Umbilical cord (tissue), 1 donor: ENCODE measurements at regions not wholly inside any gene's neighbourhood (a gene's known extent, or its start where the extent isn't known, plus 50 kb on each side); places are given as distances from the start of the nearest gene placed in this dataset.
A peak's percentile ranks its signal among the peaks of the same experiment; 100 is the strongest.

Experiments used
- DNase-seq: peaks from one replicate; pipeline ENCODE4 v3.0.0-alpha.2; 2015; ENCODE audit warnings: low spot score

DNA sequence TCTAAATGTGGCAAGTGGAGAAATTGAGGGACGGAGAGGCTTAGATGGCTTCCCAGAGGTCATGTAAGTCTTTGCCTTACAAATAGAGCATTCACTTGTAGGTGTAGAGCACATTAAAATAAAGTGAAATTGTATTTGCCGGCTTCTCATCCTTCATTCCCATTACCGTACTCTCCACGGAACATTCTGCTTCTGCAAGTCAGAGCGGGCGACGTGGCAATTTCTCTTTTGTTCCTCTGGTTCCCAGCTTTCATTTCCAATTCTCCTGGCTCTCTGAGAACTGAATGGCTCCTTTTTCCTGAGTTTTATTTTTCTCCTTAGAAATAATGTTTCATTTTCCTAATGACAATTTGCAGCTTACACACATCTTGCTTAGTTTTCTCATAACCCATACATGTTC, 51.3 kb upstream of the PFKP start:
- no peak for DNase-seq

GRCh38 chr10:3014968-3015367, 52.4 kb upstream of the PFKP start:
- no peak for DNase-seq

DNA sequence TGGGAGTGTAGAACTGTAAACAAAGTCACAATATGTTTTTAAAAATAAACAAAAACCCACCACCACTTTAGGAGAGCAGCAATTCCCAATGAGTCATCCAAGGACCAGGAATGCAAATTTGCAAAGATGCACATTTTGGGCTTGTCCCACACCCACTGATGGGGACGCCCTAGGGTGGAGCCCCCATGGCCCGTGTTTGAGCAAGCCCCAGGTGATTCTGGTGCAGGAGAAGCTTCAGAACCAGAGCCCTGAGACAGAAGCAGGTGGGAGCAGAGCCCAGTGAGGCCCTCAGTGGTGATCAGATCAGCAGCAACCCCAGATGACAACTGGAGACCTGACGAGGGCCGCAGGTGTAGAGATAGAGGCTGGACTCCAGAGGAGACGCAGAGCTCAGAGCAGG, 55.1 kb upstream of the PFKP start:
- no peak for DNase-seq

DNA sequence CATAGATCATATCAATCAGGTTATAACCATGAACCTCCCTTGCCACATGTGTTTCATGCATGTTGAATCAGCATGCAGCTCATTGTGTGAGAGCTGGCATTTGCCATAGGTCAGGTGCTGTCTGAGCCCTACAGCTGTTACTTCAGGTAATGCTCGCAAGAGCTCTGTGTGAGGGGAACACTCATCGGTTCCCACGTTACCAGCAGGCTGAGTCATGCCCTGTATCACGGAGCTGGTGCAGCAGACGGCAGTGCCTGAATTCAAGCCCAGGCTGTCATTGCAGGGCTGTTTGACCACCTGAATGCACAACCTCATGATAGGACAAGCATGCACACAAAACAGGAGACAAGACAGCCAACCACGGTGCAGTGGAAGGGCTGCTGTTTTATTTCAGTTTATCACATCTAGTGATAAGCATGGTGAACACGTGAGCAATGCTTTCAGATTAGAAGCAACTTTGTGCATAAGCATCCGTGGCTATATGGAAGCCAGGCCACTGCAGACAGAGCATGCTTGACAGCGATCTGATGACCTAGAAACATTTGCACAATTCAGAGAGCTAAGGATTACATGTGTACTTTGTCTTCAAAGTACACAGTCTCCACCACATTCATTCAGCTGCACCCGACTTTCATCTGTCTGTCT, 56.4 kb upstream of the PFKP start:
- DNase-seq = peak; percentile 78

DNA sequence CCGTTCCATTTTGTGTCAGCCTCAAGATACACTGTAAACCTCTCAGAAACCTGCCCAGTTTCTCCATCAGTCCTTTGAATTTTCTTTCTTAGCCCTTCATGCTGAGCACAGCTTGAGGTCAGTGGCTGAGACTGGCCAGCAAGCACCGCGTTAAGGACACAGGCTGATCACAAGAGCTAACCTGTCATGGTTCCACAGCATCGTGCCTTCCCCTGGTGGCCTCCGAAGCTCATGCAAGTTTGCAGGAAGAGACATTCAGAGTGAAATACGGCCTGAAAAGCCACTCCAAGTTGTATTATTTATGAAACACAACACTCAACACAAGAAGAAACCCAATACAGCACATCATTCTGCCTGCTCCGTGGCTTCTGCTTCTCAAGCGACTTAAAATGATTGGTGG, 57.0 kb upstream of the PFKP start:
- no peak for DNase-seq

DNA sequence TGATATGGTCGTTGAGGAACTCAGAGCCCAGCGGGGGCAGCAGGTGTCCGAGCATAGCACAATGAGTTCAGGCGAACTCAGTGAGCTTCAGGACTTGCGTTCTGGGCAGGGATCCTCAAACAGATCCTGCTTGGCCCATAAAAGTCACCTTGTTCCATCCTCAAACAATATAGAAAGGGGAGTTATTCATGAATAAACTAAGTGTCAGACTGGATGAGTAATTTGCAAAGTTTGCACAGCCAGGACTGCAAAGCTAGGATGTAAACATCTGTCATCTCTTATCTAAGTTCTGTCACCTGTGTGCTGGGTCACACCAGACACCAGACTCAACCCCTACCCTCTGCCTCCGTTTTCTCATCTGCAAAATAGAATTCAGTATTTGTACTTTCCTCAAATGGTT, 58.0 kb upstream of the PFKP start:
- DNase-seq = no peak

GRCh38 chr10:3008518-3009195, 58.7 kb upstream of the PFKP start:
- peak; percentile 21 for DNase-seq

- DNase-seq = no peak
These were observed 60.7 kb upstream of the PFKP start for GRCh38 chr10:3006607-3007006.

DNA sequence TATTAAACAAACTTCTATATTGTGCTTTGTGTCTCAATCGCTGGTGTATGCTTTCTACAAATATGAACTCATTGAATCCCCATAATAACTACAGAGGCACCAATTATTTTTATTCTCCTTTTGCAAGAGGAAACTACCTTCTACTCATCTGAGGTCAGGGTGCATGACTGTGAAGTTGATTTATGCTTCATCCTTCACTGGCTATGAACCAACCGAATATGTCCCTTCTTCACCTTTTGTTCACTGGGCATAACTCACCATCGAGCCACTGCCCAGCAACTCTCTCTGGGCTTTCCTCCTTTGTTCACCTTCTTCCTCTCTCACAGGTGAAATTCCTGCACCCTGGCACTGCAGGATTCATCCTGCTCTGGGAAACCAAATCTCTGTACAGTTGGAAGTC, 61.3 kb upstream of the PFKP start:
- no peak for DNase-seq

- DNase-seq = no peak
These were observed 65.0 kb upstream of the PFKP start for GRCh38 chr10:3002304-3002703.

DNA sequence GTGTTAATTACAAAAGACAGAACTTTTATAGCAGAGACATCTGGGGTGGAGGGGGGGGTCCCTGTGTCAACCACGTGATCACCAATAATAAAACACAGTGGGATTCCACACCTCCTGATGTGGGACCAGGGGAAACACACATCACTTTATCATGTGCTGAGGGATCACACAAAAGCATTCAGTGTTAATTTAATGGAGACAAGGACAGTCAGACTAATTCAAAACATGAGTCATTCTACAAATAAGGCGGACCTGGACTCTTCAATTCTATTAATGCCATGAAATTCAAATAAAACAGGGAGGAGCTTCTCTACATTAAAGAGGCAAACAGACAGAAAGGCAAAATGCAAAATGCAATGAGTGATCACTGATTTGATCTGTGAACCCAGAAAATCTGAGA, 67.3 kb upstream of the PFKP start:
- no peak for DNase-seq

GRCh38 chr10:2994221-2994961, 73.0 kb upstream of the PFKP start:
- no peak for DNase-seq

DNA sequence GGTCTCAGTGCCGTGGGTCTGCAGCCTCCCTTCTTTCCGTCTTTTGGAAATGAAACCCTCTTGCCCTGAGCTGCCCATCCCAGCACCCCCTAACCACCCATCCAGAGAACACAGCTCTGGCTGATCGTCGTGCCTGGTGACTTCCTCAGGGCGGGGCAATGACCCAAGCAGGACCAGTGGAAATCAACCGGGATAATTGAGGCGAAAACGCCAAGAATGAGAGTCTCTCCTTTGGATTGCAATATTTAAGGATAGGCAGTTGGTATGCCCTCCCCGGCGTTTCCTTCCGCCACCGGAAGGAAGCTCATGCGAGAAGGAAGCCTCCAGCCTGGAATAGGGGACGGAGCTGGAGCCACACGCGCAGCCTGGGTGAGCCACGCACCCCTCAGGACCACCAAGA, 73.7 kb upstream of the PFKP start:
- DNase-seq = no peak

DNA sequence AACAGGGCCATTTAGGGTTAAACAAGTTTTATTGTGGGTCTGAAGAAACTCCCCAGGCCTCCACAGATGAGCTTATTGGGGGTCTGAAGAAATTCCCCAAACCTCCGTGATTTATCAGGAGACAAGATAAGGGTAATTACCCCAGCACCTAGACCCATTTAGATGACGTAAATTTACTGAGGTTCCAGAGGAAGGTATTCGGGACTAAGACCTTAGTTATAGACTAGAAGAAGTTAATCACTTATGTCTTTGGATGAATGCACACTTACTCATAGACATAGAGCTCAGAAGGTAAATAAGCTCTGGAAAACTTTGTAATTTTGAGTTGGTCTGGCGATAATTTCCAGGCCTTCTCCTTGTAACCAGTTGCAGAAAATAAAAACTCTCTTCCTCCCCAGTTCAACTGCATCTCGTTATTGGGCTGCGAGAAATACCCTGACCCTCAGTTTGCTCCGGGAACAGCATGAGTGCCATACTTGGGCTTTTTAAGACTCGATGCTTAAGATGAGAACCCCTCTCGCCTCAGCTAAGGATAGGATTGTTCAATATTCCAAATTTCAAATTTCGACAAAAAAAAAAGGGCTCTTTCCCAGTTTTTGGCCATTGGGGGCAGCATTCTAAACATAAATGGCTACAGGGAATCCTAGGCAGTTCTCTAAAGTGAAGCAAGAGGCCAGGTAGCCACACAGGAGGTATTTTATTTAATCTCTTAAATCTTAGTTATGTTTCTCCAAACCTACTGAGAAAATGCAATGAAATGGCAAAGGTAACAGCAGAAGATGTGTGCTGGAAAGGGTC, 74.7 kb upstream of the PFKP start:
- DNase-seq = no peak

GRCh38 chr10:2990764-2991163, 76.6 kb upstream of the PFKP start:
- DNase-seq = no peak

GRCh38 chr10:2989292-2989947, 77.9 kb upstream of the PFKP start:
- DNase-seq = no peak

GRCh38 chr10:2987185-2987768, 80.1 kb upstream of the PFKP start:
- DNase-seq = no peak

DNA sequence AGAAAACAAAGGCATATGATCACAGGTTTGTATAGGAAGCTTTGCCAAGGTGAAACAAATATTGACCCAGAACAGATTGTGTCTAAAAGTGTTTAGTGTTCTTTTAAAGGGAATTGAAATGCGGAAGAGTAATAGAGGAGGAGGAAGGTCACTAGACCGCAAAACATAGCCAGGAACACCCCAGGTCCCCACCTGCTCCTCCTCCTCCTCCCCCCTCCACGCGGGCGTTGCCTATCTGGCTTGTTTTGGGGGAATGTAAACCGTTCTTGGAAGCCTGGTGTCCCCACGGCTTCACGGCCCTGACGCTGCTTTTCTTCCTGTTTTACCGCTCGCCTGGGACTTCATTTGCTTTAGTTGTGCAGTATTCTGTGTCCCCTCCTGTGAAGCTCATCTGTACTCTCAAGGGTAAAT, 81.0 kb upstream of the PFKP start:
- DNase-seq = no peak

- DNase-seq = no peak
These were observed 81.6 kb upstream of the PFKP start for GRCh38 chr10:2985729-2986232.

GRCh38 chr10:2984682-2985081, 82.7 kb upstream of the PFKP start:
- DNase-seq = no peak

DNA sequence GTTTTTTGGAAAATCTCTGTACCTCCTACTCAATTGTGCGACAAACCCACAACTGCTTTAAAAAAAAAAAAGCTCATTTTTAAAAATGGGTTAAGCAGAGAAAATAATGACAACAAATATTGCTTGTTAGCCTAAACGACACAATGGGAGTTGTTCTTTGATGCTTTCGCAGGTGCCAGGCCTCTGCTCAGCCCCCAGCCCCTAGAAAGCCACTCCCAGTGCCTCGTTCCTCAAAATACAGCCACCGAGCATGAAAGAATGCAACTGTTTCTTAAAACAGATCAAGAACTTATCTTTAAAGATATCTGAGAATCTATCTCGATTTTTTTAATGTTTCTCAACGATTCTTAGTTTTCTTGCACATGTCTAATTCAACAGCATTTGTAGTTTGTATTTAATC, 85.2 kb upstream of the PFKP start:
- no peak for DNase-seq
